ENCODE measurements at regions not wholly inside any gene's neighbourhood (a gene's known extent, or its start where the extent isn't known, plus 50 kb on each side); places are given as distances from the start of the nearest gene placed in this dataset.

DNA sequence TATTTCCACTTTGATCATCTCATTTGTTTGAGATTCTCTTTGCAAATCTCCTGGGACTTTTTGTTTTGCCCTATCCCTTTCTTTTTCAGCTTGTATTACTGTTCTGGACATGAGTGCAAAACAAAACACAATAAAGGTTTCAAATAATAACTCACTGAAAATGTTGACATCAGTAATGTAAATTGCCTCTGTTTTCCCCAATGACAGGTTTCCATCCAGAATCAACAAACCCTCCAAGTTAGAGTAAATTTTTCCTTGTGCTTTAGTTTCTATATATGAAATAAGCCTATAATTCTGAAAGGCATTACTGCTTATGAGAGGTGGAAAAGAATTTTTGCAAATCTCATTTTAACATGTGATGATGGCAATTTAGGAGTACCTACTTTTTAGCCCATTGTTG, 187.0 kb upstream of the ANO3 start:
- DNase-seq (ENCODE audit: low read depth, low spot score) = no peak

DNA sequence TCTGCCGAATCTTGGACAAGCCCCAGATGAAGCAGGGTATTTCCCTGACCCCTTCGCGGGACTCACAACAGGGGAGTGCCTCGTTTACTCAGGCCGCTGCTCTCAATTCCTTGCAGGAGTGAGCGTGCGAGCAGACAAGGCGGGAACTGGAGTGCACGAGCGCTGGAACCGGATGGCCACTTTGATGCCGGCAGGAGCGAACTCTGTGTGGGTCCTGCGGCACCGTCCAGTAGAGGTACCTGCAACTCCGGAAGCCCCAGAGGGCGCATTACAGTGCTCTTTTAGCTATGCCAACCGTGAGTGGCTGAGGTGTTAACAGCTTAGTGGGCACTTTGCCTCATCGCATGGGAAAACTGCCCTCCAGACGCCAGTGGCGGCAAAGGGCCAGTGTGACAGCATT, 182.3 kb upstream of the ANO3 start:
- no peak for DNase-seq (ENCODE audit: low read depth, low spot score)

DNA sequence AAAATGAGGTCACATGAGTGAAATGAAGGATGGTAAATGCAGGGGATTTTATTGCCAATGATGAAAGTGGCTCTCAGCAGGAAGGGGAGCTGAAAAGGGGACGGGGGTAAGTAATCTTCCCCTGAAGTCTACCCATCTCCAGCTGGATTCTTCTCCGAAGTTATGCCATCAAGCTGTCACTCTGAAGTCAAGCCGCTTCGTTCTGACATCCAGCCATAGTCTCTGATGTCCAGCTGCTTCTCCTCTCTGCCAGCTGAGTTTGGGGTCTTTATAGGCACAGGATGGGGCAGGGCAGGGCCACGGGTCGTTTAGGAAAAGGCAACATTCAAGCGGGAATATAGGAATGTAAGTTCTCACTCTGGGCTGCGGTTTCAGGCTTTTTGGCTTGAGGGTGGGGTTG, 181.9 kb upstream of the ANO3 start:
- no peak for DNase-seq (ENCODE audit: low read depth, low spot score)

DNA sequence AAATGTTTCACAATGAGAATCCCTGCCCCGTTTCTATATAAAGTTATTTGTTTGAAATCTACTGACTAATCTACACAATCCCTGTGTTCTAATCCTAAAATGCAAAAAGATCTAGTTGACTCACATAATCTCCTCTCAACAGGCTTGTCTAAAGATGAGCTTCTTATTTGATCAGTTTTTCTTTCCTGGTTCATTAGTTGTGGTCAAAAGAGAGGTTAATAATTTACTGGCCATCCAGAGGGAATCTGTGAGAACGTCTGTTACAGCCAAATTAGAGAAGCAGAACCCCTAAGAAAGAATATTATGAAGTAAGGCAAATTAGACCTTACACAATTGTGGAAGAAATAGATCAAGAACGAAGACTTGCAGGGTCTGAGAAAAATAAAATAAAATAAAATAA, 173.7 kb upstream of the ANO3 start:
- no peak for DNase-seq (ENCODE audit: low read depth, low spot score)

DNA sequence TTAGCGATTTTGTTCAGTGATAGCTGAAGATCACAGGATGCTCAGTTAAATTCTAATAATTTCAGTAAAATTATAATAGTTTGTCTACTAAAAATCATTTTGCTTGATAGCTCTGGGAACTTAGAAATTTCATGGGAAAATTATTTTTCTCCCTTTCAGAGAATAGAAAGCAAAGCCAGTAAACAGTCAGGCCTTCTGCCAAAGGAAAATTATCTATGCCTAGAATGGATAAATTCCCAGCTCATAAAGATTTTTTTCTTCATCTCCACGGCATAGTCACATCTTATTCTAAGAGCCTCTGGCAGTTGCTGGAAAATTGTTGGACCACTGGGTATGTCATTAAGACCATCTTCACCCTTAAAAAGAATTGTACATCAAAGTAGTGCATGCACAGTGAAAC, 169.6 kb upstream of the ANO3 start:
- DNase-seq (ENCODE audit: low read depth, low spot score) = no peak

DNA sequence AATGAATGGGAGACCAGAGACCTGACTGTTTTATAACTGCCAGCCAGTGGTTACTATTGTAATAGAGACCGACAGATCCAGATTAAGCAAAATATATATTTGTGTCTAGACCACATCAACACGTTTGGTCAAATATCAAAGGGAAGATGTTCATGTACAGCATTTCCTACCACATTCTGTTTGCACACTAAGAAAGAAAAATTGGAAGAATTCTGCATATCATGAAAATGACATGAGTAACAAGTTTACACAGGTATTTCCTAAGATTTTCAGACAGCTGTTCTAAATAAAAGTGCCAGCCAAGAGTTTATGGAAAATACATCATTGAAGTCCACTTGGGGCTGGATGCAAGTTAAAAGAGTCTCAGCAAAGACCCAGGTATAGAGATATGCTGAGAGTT, 145.5 kb upstream of the ANO3 start:
- no peak for DNase-seq (ENCODE audit: low read depth, low spot score)

DNA sequence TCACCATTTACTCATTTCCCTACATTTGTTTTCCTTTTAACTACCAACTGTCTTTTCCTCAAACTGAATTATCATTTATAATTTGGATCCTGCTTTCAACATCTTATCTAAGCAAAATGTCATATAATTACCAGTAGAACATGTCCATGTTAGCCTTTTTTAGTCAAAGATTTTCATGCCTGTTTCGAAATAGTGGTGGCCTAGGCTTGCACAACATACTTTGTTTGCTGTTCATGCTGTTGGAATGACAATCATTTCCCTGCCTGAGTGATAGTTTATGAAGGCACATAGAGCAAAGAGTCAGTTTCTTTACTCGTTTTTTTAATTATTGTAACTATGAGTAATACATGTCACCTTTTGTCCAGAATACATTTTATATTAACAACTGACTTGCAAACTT, 144.3 kb upstream of the ANO3 start:
- no peak for DNase-seq (ENCODE audit: low read depth, low spot score)

DNA sequence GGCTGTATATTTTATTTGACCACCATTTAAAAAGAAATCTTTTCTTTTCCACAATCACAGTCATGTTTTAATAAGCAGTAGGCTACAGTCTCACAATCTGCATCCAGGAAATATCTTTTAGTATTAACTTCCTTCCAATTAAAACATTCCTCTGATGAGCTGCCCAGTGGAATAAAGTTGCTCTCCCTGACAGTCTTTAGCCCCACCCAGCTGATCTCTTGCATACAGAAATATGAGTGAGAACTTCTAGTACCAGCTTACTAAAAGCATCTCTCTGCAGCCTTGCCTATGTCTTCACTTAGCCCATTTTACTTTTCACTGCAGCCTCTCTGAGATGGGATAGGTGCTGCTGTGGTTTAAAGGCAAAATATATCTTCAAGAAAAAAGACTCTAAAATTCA, 143.4 kb upstream of the ANO3 start:
- no peak for DNase-seq (ENCODE audit: low read depth, low spot score)

DNA sequence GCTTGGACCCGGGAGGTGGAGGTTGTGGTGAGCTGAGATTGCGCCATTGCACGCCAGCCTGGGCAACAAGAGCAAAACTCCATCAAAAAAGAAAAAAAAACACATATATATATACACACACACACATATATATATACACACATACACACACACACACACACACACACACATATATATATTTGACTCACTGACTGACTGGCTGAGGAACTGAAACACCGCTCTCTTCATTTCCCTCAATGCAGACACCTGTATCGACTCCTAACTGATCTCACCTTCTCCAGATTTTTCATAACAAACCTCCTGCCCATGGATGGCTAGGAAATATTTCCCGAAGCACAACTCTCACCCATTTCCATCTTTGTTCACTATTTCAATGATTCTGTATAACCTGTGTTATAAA, 140.7 kb upstream of the ANO3 start:
- DNase-seq (ENCODE audit: low read depth, low spot score) = no peak

DNA sequence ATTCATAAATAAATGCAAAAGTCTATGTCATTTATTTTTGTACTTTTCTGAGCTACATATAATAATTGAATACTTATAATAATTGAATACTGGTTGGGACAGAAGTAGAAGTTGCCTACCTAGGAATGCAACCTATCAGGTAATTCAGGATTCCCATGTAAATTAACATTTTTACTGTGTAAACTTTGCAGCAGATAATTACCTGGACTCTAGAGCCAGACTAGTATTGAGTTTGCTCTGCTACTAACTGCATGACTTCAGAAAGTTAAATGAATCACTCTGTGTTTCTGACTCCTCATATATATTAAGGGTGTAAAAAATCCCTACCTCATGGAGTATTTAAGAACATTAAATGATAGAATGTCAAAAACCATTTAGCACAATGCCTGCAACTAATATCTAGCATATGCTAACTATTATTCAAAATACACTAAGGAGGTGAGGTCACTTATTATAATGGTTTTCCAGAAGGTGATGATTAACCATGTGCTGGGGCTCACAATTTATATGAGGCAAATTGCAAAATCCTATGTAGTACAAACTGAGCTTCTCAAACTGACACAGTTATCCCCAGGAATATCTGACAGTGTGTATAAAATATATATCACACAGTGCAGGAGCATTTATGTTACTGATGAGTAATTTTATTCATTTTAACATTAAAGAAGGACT, 138.1 kb upstream of the ANO3 start:
- DNase-seq (ENCODE audit: low read depth, low spot score) = no peak

DNA sequence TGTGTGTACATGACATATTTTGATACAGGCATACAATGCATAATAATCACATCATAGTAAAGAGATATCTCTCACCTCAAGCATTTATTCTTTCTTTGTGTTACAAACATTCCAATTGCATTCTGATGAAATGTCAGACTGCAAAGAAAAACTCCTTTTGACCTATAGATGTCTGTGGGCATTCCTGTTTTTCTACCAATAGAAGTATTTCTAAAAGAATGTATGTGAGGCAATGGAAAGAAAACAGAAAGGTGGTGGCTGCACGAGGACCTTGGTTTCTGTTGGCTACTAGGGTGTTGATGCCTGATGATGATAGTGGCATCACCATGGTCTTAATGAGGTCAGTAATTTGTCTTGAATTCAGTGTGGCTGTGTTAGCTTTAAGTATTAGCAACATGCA, 137.0 kb upstream of the ANO3 start:
- no peak for DNase-seq (ENCODE audit: low read depth, low spot score)

DNA sequence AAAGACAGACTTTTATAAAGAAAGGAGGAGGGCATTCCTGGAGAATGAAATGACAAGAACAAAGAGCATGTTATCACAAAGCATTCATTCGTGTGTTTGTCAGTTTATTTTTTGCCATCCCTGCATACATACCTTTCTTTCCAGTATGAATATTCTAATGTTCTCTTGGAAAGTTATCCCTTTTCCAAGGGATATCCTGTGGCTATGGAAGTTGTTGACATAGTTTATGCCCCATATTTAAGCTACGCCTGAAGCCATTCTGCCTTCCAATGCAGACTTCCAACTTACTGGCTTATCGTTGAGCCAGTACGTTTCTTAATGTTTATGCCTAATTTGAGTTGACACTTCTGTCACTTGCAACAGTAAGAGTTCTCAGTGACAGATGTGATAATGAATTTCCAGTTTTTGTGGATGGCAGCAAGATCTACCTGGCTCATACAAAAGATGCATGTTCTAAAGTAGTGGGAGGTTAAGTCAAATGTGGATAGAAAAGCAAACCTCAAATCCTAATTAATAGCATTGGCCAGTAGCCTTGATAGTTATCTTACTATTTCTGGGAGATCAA, 133.3 kb upstream of the ANO3 start:
- DNase-seq (ENCODE audit: low read depth, low spot score) = no peak

DNA sequence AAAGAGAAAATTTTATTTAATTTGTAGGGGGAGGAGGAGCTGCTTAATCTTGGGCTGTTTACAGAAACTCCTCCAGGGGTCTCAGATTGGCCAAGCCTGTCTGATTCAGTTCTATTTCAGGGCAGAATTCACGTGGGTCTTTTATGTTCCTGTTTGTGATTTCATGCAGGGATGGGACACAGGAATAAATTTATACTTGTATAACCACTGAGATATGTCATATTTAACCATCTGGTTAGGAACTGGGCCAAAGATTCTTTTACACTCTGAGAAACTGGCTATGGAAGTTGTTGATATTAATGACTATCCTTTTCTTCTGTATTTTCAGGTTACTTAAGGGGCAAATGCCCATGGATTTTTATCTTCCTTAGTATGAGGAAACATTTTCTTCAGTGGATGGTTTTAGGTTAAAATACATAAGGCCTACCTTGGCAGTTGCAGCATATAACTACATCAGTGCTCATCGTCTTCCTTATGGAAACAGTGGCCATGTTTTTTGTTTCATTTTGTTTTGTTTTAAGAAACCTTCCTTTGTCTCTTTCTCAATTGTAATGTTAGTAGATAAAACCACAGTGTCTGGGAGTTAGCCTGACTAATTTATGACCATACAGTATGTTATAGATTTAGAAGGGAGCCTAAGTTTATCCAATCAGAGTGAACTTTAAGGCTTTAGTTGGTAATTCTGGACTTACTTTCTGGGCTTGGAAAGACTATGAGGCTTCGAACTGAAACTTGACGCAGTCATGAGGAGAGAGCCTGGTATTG, 132.4 kb upstream of the ANO3 start:
- peak; percentile 67 for DNase-seq (ENCODE audit: low read depth, low spot score)

DNA sequence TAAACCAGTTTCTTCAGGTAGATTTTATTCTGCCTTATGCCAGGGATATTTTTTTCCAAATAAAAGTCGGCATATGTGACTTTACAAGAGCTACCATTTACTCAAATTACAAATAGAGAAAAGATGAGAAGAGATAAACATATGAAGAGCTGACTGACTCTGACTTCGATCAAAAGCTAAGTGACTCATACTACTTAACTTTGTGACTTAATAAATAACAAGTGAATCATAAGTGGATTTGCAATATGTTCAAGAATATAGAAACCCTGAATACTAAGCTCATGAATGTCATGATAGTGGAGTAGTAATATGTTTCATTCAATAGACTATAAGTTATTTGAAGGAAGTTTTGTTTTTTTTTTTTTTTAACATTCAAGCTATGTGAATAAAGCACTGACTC, 130.5 kb upstream of the ANO3 start:
- DNase-seq (ENCODE audit: low read depth, low spot score) = no peak

DNA sequence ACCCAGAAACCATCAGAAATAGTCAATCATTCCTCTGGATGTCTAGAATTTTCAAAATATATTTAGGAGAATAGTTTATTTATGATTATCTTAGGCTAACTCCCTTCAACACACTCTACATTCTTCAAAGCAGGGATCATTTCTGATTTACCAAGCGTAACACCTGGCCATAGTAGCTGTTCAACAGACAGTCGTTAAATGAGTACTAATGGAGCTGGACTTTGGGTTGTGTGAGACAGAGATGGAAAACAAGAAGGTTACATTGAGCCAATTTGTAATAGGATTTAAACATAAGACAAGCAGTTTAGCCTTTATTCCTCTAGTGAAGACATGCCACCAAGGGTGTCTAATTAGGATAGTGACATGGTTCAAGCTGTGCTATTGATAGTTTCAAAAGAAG, 129.2 kb upstream of the ANO3 start:
- no peak for DNase-seq (ENCODE audit: low read depth, low spot score)

DNA sequence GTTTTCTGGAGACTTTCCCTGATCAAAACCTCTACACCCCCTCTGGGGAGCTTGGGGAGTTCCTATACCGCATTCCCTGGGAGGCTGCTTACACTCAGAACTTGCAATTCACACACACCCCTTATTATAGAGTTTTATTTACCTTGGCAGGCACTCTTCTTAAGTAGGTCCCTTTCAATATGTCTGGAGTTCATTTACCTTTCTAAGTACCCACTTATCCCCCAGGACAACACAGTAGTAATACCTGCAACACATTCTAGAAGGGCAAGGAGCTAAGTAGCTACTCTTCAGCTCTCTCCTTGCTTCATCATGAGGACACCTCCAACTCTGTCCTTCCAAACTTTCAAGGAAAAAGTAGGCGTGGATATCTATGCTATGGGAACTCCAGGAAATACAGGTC, 127.8 kb upstream of the ANO3 start:
- DNase-seq (ENCODE audit: low read depth, low spot score) = no peak

DNA sequence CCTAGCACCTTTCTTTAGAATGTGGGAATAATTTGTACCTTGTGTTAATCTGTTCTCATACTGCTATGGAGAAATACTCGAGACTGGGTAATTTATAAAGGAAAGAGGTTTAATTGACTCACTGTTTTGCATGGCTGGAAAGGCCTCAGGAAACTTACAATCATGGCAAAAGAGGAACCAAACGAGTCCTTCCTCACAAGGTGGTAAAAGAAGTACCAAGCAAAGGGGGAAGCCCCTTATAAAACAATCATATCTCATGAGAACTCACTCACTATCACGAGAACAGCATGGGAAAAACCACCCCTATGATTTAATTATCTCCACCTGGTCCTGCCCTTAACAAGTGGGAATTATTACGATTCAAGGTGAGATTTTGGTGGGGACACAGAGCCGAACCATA, 127.1 kb upstream of the ANO3 start:
- no peak for DNase-seq (ENCODE audit: low read depth, low spot score)

DNA sequence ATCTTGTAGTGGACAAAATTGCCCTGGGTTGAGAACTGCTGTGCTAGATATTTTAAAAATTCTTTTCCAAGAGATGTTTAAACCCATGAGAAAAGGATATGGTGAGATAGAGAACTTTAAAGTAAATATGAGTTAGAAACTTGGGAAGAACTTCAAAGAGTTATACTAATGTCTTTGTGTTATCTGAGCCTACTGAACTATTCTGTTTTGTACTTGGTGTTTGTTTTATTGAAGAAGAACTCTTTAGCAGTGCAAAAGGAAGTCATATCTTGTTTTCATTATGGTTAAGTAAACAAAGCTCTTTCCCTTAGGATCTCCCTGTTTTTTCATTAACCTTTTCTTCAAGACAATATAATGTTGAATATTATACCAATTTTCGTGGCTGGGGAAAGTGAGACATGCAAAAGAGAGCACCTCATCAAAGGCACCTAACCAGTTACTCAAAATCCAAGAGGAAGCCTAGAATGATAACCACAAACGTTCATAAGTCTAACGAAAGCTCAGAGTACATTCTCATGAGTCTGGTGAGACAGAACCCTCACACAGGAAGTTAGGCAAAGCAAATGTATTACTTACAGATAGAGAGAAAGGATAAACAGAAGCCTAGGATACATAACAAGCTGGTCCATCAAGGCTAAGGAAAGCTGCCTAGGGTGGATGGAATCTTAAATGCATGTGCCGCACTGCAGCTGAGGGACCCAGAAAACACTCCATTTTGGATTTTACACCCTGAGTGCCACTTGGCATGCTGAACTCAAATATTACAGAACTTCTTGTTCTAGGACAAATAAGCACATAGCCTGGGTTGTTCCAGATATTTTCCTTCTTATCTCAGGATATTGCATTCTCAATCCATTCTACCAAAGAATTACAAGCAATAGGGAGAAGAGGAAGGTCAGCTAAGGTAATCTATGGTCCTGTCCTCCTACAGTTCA, 112.5 kb upstream of the ANO3 start:
- DNase-seq (ENCODE audit: low read depth, low spot score) = no peak

DNA sequence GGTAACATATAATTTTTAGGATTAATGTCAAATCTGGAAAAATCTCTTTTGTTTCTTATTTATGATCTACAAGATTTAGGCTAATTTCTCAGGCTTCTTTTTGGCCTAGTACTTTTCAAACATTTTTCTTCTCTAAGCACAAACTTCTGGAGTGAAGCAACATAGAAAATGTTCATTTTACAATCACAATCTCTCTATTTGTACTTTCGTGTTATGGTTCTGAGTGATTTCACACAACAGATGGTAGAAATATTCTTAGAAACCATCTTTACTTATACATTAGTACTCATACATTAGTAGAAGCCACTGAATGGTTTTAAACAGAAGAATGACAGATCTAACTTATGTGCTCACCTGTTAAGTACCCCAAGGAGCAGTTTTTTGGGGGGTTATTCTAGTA, 106.3 kb upstream of the ANO3 start:
- DNase-seq (ENCODE audit: low read depth, low spot score) = no peak

DNA sequence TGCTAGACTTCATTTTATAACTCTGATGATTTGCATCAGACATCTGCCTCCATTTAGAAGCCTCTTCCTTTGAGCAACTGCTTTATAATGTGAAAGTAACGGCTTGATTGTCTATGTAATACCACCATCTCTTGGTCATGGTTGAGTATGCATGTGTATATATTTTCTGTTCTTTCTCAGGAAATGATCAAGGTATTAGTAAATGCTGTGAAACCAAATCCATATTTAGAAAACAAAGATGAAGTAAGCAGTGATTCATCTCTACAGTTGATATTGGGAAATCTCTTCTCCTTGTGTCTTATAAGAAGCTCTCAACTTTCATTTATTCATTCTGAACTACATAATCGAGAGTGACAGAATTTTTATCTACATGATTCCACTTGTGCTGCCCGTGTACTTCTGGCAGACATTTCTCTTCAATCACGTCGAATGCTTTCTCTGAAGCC, 104.6 kb upstream of the ANO3 start:
- DNase-seq (ENCODE audit: low read depth, low spot score) = peak; percentile 63

DNA sequence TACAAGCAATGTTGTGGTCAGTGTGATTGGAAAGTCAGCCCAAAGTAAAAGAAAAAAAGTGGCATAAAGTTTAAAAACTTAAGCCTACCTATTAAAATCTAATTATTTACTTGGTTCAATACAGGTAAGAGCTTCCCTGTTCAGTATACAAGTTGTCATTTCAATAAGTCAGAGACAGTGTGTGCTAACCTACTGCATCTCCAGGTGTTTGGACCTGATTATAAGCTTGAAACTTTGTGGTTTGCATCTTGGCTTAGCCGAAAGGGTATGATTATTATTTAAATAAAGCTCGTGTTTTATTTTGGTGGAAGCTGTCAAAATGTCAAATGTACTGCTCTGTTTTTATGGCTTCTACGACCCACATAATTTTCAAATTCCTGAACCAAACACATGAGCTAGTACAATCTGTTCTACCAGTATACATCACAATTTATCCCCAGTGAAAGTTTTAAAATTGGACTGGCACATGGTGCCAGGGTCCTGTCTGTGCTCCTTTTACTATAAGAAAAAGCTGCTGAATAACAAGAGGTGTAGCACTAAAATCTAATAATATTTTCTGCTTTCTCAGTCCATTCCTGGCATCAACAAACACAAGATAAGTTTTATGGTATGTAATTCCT, 103.9 kb upstream of the ANO3 start:
- no peak for DNase-seq (ENCODE audit: low read depth, low spot score)

DNA sequence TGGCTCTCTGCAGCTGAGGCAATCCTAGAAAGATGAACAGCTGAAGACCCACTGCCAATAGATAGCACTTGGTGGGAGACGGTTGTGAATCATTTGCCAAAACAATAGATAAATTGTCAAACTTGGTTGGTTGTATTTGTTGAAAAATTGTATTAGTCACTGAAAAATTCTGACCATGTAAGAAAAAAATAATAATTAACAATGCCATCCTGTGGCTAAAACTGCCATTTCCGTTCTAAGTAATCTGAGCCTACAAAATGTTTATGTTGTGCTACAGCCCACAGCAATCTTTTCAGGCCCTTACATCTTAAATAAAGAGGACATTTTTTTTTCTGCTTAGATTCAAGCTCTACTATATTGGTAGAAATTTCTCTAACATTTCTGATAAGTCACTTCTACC, 103.2 kb upstream of the ANO3 start:
- no peak for DNase-seq (ENCODE audit: low read depth, low spot score)

Measured in brain pericyte (primary cell).